Activated CD8-positive, alpha-beta memory T cell treated with anti-CD3 and anti-CD28 coated beads for 36 hours (primary cell): ENCODE measurements at regions not wholly inside any gene's neighbourhood (a gene's known extent, or its start where the extent isn't known, plus 50 kb on each side); places are given as distances from the start of the nearest gene placed in this dataset.

Experiments used
- CTCF ChIA-PET: fragments of 350-600 bp; sonication (Branson Sonifier 250); formaldehyde crosslinking; loops from one replicate; lab custom pipeline; 2021; ENCODE audit warnings: antibody characterized with exemption; lab: Charles Lee
- POLR2A ChIA-PET: fragments of 350-600 bp; sonication (Branson Sonifier 250); formaldehyde crosslinking; loops from one replicate; lab custom pipeline; 2021; ENCODE audit warnings: antibody characterized with exemption; lab: Charles Lee

GRCh38 chr16:13291591-13292333, 390.4 kb downstream of the SHISA9 start:
- POLR2A ChIA-PET, result no interaction called here
- CTCF ChIA-PET, result no interaction called here

- CTCF ChIA-PET, result no interaction called here
- POLR2A ChIA-PET, result no interaction called here
Observed at GRCh38 chr16:13296206-13296605, 394.8 kb downstream of the SHISA9 start.

- CTCF ChIA-PET, result no interaction called here
- POLR2A ChIA-PET, result no interaction called here
Observed at GRCh38 chr16:13298666-13299065, 397.3 kb downstream of the SHISA9 start.

GRCh38 chr16:13300066-13300840, 398.9 kb downstream of the SHISA9 start:
- ChIA-PET CTCF (no interaction called here), POLR2A (no interaction called here)

GRCh38 chr16:13305019-13305755, 403.8 kb downstream of the SHISA9 start:
- CTCF ChIA-PET, result no interaction called here

GRCh38 chr16:13306161-13306995, 405.0 kb downstream of the SHISA9 start:
- POLR2A ChIA-PET, result no interaction called here
- CTCF ChIA-PET, result no interaction called here

More at GRCh38 chr16:13305019-13305755, 403.8 kb downstream of the SHISA9 start:
- POLR2A ChIA-PET, result no interaction called here

GRCh38 chr16:13307255-13307654, 405.9 kb downstream of the SHISA9 start:
- ChIA-PET CTCF (no interaction called here), POLR2A (no interaction called here)

GRCh38 chr16:13307851-13308250, 406.5 kb downstream of the SHISA9 start:
- CTCF ChIA-PET, result no interaction called here
- POLR2A ChIA-PET, result no interaction called here

- ChIA-PET CTCF (no interaction called here), POLR2A (no interaction called here)
Observed at GRCh38 chr16:13312063-13312462, 410.7 kb downstream of the SHISA9 start.

GRCh38 chr16:13313351-13313750, 412.0 kb downstream of the SHISA9 start:
- POLR2A ChIA-PET, result no interaction called here
- CTCF ChIA-PET, result no interaction called here

- POLR2A ChIA-PET, result no interaction called here
- CTCF ChIA-PET, result no interaction called here
Observed at GRCh38 chr16:13314633-13315032, 413.2 kb downstream of the SHISA9 start.

GRCh38 chr16:13315642-13316427, 414.4 kb downstream of the SHISA9 start:
- POLR2A ChIA-PET, result no interaction called here
- CTCF ChIA-PET, result no interaction called here

GRCh38 chr16:13322336-13322735, 420.9 kb downstream of the SHISA9 start:
- ChIA-PET CTCF (no interaction called here), POLR2A (interaction anchor here (0.6 kb wide), 1 partner anchor 186 kb away, joined by 7 read pairs; no protein-coding TSS in a partner anchor)

GRCh38 chr16:13324851-13325250, 423.5 kb downstream of the SHISA9 start:
- ChIA-PET POLR2A (no interaction called here), CTCF (no interaction called here)

- CTCF ChIA-PET, result no interaction called here
- POLR2A ChIA-PET, result no interaction called here
Observed at GRCh38 chr16:13325396-13325795, 424.0 kb downstream of the SHISA9 start.

GRCh38 chr16:13331918-13332317, 430.5 kb downstream of the SHISA9 start:
- CTCF ChIA-PET, result no interaction called here
- POLR2A ChIA-PET, result no interaction called here

- POLR2A ChIA-PET, result no interaction called here
- CTCF ChIA-PET, result no interaction called here
Observed at GRCh38 chr16:13332713-13333255, 431.4 kb downstream of the SHISA9 start.

GRCh38 chr16:13333336-13333735, 431.9 kb downstream of the SHISA9 start:
- ChIA-PET POLR2A (no interaction called here), CTCF (no interaction called here)
